Kidney epithelial cell (primary cell): ENCODE measurements at regions not wholly inside any gene's neighbourhood (a gene's known extent, or its start where the extent isn't known, plus 50 kb on each side); places are given as distances from the start of the nearest gene placed in this dataset.

ENCODE experiments used
- DNase-seq: peaks from one replicate; pipeline ENCODE4 v3.0.0-alpha.2; 2010; ENCODE audit warnings: low read depth
- H3K27me3 ChIP-seq: 2 replicates; pipeline ENCODE4 v1.6.0; 2011; ENCODE audit warnings: low read length; ENCODE audit not compliant: control insufficient read depth, insufficient read depth
- H3K36me3 ChIP-seq: 2 replicates; pipeline ENCODE4 v1.5.1; 2011; ENCODE audit warnings: low read length; ENCODE audit not compliant: control insufficient read depth, insufficient read depth
- H3K4me3 ChIP-seq: 2 replicates; pipeline ENCODE4 v1.5.1; 2011; ENCODE audit warnings: low read depth, mild to moderate bottlenecking, control low read depth, low read length
- TF ChIP-seq, protein P1 (sequence below): IDR thresholded peaks from 2 replicates; pipeline ENCODE4 v1.5.1; 2011; ENCODE audit warnings: mild to moderate bottlenecking, moderate library complexity, low read length, control low read depth, inconsistent platforms; ENCODE audit not compliant: insufficient read depth, poor library complexity, severe bottlenecking

DNA sequence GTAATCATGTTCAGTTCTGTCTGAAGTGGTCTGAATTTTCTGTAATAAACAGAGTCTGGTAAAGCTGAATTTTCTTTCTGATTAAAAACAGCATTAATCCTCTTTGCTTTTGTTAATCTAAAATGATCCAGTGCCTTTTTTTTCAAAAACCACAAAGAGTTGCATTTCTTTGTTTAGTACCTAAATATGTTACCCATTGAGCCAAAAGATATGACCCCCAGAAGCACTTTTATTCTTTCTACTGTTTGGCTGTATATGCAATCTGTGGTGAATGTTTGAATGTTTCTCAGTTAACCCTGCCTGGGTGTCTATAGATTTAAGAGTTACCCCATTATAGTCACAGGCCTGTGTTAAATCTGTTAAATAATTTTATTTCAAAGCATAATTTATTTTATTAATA, 394.8 kb downstream of the PTPRC start:
- Histone ChIP-seq H3K36me3 (no peaks in the 10 kb centered on the region), H3K4me3 (no peak overlapping the region), H3K27me3 (no peaks in the 10 kb centered on the region)
- no peak for DNase-seq
- TF ChIP-seq, protein P1, sequence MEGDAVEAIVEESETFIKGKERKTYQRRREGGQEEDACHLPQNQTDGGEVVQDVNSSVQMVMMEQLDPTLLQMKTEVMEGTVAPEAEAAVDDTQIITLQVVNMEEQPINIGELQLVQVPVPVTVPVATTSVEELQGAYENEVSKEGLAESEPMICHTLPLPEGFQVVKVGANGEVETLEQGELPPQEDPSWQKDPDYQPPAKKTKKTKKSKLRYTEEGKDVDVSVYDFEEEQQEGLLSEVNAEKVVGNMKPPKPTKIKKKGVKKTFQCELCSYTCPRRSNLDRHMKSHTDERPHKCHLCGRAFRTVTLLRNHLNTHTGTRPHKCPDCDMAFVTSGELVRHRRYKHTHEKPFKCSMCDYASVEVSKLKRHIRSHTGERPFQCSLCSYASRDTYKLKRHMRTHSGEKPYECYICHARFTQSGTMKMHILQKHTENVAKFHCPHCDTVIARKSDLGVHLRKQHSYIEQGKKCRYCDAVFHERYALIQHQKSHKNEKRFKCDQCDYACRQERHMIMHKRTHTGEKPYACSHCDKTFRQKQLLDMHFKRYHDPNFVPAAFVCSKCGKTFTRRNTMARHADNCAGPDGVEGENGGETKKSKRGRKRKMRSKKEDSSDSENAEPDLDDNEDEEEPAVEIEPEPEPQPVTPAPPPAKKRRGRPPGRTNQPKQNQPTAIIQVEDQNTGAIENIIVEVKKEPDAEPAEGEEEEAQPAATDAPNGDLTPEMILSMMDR = no peak

DNA sequence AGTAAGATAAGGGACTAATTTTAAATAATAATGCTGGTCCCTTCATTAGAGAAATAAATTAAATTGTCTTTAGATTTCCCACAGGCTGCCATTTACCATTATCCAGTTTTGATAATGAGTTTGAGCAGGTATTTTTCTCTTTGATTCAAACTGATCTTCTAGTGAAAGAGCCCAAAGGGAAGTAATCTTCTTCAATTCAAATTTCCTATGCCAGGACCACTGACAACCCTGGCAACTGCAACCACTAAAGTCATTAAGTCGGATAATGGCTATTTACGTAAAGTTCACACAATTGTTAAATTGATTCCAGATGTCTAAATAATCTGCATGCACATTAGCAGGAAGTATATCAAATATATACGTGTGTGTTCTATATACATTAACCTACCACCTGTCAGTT, 399.3 kb downstream of the PTPRC start:
- no peak for DNase-seq
- TF ChIP-seq, protein P1 = no peak
- no peaks in the 10 kb centered on the region for H3K36me3 ChIP-seq
- no peak overlapping the region for H3K4me3 ChIP-seq
- no peaks in the 10 kb centered on the region for H3K27me3 ChIP-seq

DNA sequence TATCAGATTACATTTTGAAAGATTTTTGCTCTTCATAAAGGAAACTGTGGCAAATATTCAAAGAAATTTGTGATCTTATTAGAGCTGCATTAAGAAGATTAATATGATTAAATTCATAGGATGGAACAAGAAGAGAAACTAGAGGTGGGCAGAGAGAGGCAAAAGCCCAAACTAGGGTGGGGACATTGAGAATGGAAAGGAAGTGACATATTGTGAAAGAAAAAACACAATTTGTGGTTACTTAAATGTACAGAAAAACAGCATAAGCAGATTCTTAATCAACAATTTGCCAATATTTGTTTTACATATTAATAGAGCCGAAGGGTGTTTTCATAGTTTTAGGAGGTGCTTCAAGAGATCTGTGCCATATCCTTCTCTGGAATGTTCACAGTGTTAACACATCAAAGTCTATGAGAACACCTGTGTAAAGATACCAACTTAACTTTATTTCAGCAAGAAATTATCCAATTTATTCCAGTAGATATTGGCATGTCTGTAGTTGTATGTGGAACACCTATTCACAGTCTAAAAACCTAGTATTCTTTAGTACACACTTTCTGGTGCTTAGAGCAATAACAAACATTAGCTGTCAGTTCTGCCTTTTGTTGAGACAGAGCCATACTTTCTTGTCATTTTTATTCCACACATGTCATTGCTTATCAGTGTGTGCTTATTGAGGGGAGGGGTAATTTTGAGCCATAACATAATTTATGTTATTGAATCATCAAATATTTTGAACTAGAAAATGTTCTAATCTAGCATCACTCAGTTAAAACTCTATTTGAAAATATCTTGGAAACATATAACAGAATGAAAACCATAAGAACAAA, 401.5 kb downstream of the PTPRC start:
- Histone ChIP-seq H3K27me3 (no peaks in the 10 kb centered on the region), H3K4me3 (no peak overlapping the region), H3K36me3 (no peaks in the 10 kb centered on the region)
- no peak for DNase-seq
- TF ChIP-seq, protein P1 = no peak

DNA sequence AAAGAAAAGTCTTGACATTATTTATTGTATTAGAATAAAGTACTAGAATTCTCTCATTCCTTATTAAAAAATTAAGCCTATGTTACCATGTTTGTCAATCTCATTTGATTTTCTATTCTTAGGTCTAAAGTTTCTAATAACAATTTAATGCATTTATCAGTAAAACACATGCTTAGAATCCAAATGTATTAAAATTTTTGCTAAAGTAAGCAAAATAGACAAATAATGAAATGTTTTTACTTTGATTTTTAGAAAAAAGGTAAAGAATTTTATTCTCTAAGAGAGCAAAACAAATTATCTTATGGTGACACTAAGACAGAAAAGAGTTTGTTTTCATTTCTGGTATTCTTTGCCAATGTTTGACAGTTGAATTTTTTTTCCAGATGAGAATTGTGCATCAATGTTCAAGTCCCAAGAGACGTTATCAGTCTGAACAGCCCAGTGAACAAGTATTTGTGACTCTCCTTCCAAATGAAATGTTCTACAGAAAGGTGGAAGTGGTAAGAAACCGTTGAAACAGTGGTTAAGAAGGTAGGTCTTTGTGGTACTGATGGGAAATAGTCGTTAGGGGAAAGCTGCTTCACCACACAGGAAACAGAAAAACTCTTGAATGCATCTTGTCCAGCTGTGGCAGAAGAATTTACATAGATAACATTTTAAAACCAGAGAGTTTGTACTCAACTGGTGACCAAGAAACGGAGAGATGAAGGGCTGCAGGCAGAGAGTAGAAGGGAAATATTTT, 402.5 kb downstream of the PTPRC start:
- H3K36me3 ChIP-seq = no peaks in the 10 kb centered on the region
- DNase-seq = no peak
- H3K4me3 ChIP-seq = no peak overlapping the region
- TF ChIP-seq, protein P1 = no peak
- no peaks in the 10 kb centered on the region for H3K27me3 ChIP-seq

DNA sequence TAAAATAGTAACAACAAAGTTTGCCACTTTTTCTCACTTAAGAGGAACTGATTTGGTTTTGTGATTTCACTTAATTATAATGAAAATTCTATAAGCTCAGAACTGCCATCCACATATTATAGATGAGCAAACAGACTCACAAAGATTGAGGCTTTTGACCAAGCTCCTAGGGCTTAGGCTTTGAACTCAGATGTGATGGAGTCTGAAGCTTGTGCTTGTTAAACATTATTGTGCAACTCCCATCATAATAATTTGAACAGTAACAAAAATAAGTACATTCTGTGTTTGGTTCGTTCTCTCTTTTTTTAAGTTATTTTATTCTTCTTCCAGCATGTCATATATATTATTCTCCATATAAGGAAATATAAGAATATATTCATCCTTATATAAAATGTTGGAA, 403.4 kb downstream of the PTPRC start:
- no peaks in the 10 kb centered on the region for H3K27me3 ChIP-seq
- TF ChIP-seq, protein P1 = no peak
- H3K36me3 ChIP-seq = no peaks in the 10 kb centered on the region
- DNase-seq = no peak
- H3K4me3 ChIP-seq = no peak overlapping the region
